ENCODE measurements at regions not wholly inside any gene's neighbourhood (a gene's known extent, or its start where the extent isn't known, plus 50 kb on each side); places are given as distances from the start of the nearest gene placed in this dataset.
"Not testable (repeated sequence)": the region's sequence is repeated elsewhere in the genome, so short reads cannot be mapped to it uniquely, and the experiment has no call there.

GRCh38 chr5:16326137-16326536, 139.5 kb downstream of the ZNF622 start:
- H3K36me3 Mint-ChIP-seq, result no peaks in the 10 kb centered on the region

GRCh38 chr5:16321284-16321683, 141.7 kb upstream of the MARCHF11 start:
- H3K4me1 Mint-ChIP-seq, result no peaks in the 10 kb centered on the region
- no peaks in the 10 kb centered on the region for H3K36me3 Mint-ChIP-seq
- H3K9me3 Mint-ChIP-seq, result no peaks in the 10 kb centered on the region
- H3K27me3 Mint-ChIP-seq, result no peaks in the 10 kb centered on the region
- H3K27ac Mint-ChIP-seq, result no peak overlapping the region
- no peak overlapping the region for H3K4me3 Mint-ChIP-seq
- ATAC-seq, result no peak

More at GRCh38 chr5:16326137-16326536, 139.5 kb downstream of the ZNF622 start:
- Mint-ChIP-seq H3K9me3 (no peaks in the 10 kb centered on the region), H3K4me1 (no peaks in the 10 kb centered on the region), H3K27me3 (peaks cover 12% of the 10 kb centered on the region), H3K27ac (no peak overlapping the region), H3K4me3 (no peak overlapping the region)
- no peak for ATAC-seq

- H3K9me3 Mint-ChIP-seq, result peaks cover 2% of the 10 kb centered on the region
- H3K27ac Mint-ChIP-seq, result no peak overlapping the region
- no peaks in the 10 kb centered on the region for H3K36me3 Mint-ChIP-seq
- no peaks in the 10 kb centered on the region for H3K4me1 Mint-ChIP-seq
- H3K27me3 Mint-ChIP-seq, result no peaks in the 10 kb centered on the region
- no peak for ATAC-seq
- H3K4me3 Mint-ChIP-seq, result no peak overlapping the region
These were observed 135.9 kb upstream of the MARCHF11 start for GRCh38 chr5:16315501-16315900.

GRCh38 chr5:16313761-16314160, 134.2 kb upstream of the MARCHF11 start:
- ATAC-seq, result no peak
- Mint-ChIP-seq H3K27me3 (no peaks in the 10 kb centered on the region), H3K4me3 (no peak overlapping the region), H3K4me1 (no peaks in the 10 kb centered on the region), H3K9me3 (peaks cover 2% of the 10 kb centered on the region), H3K36me3 (no peaks in the 10 kb centered on the region), H3K27ac (no peak overlapping the region)

- Mint-ChIP-seq H3K9me3 (peaks cover 2% of the 10 kb centered on the region), H3K27me3 (no peaks in the 10 kb centered on the region), H3K4me3 (no peak overlapping the region), H3K4me1 (no peaks in the 10 kb centered on the region), H3K36me3 (no peaks in the 10 kb centered on the region), H3K27ac (no peak overlapping the region)
- no peak for ATAC-seq
These were observed 133.2 kb upstream of the MARCHF11 start for GRCh38 chr5:16312785-16313184.

GRCh38 chr5:16311666-16312065, 132.1 kb upstream of the MARCHF11 start:
- no peak overlapping the region for H3K4me3 Mint-ChIP-seq
- peaks cover 2% of the 10 kb centered on the region for H3K9me3 Mint-ChIP-seq
- H3K27ac Mint-ChIP-seq, result no peak overlapping the region
- H3K36me3 Mint-ChIP-seq, result no peaks in the 10 kb centered on the region
- no peaks in the 10 kb centered on the region for H3K27me3 Mint-ChIP-seq
- no peaks in the 10 kb centered on the region for H3K4me1 Mint-ChIP-seq
- ATAC-seq, result no peak

GRCh38 chr5:16306812-16307211, 127.2 kb upstream of the MARCHF11 start:
- no peaks in the 10 kb centered on the region for H3K36me3 Mint-ChIP-seq
- H3K27me3 Mint-ChIP-seq, result no peaks in the 10 kb centered on the region
- no peaks in the 10 kb centered on the region for H3K4me1 Mint-ChIP-seq
- no peak overlapping the region for H3K27ac Mint-ChIP-seq
- ATAC-seq, result no peak
- no peaks in the 10 kb centered on the region for H3K9me3 Mint-ChIP-seq
- H3K4me3 Mint-ChIP-seq, result no peak overlapping the region

- H3K27ac Mint-ChIP-seq, result no peak overlapping the region
- no peaks in the 10 kb centered on the region for H3K27me3 Mint-ChIP-seq
These were observed 125.3 kb upstream of the MARCHF11 start for GRCh38 chr5:16304846-16305245.

GRCh38 chr5:16296946-16297345, 117.4 kb upstream of the MARCHF11 start:
- Mint-ChIP-seq H3K27ac (no peak overlapping the region), H3K9me3 (peaks cover 24% of the 10 kb centered on the region), H3K36me3 (no peaks in the 10 kb centered on the region), H3K27me3 (no peaks in the 10 kb centered on the region), H3K4me1 (no peaks in the 10 kb centered on the region), H3K4me3 (no peak overlapping the region)
- ATAC-seq, result no peak

More at GRCh38 chr5:16304846-16305245, 125.3 kb upstream of the MARCHF11 start:
- no peak overlapping the region for H3K4me3 Mint-ChIP-seq
- no peaks in the 10 kb centered on the region for H3K9me3 Mint-ChIP-seq
- no peaks in the 10 kb centered on the region for H3K4me1 Mint-ChIP-seq
- no peak for ATAC-seq
- no peaks in the 10 kb centered on the region for H3K36me3 Mint-ChIP-seq

- Mint-ChIP-seq H3K4me1 (no peaks in the 10 kb centered on the region), H3K4me3 (no peak overlapping the region), H3K27me3 (no peaks in the 10 kb centered on the region)
These were observed 112.3 kb upstream of the MARCHF11 start for GRCh38 chr5:16291894-16292293.

GRCh38 chr5:16291474-16291873, 111.9 kb upstream of the MARCHF11 start:
- Mint-ChIP-seq H3K27me3 (no peaks in the 10 kb centered on the region), H3K4me3 (no peak overlapping the region), H3K4me1 (no peaks in the 10 kb centered on the region), H3K9me3 (peaks cover 19% of the 10 kb centered on the region), H3K27ac (no peak overlapping the region), H3K36me3 (no peaks in the 10 kb centered on the region)
- ATAC-seq, result no peak

More at GRCh38 chr5:16291894-16292293, 112.3 kb upstream of the MARCHF11 start:
- ATAC-seq, result no peak
- no peaks in the 10 kb centered on the region for H3K36me3 Mint-ChIP-seq
- no peak overlapping the region for H3K27ac Mint-ChIP-seq
- peaks cover 21% of the 10 kb centered on the region for H3K9me3 Mint-ChIP-seq

GRCh38 chr5:16283791-16284190, 104.2 kb upstream of the MARCHF11 start:
- Mint-ChIP-seq H3K27ac (no peak overlapping the region), H3K27me3 (no peaks in the 10 kb centered on the region), H3K4me3 (no peak overlapping the region), H3K4me1 (no peaks in the 10 kb centered on the region), H3K9me3 (peaks cover 4% of the 10 kb centered on the region), H3K36me3 (no peaks in the 10 kb centered on the region)
- ATAC-seq, result no peak

GRCh38 chr5:16276859-16277258, 97.3 kb upstream of the MARCHF11 start:
- not testable (repeated sequence) for H3K4me3 Mint-ChIP-seq, ATAC-seq

GRCh38 chr5:16271851-16272250, 92.3 kb upstream of the MARCHF11 start:
- ATAC-seq, result no peak
- Mint-ChIP-seq H3K36me3 (no peaks in the 10 kb centered on the region), H3K4me1 (no peaks in the 10 kb centered on the region), H3K4me3 (no peak overlapping the region), H3K27ac (no peak overlapping the region), H3K9me3 (peaks cover 7% of the 10 kb centered on the region), H3K27me3 (no peaks in the 10 kb centered on the region)

More at GRCh38 chr5:16276859-16277258, 97.3 kb upstream of the MARCHF11 start:
- not testable (repeated sequence) for H3K9me3 Mint-ChIP-seq, H3K27ac Mint-ChIP-seq, H3K36me3 Mint-ChIP-seq, H3K27me3 Mint-ChIP-seq, H3K4me1 Mint-ChIP-seq

- Mint-ChIP-seq H3K36me3 (no peaks in the 10 kb centered on the region), H3K4me3 (no peak overlapping the region), H3K27me3 (no peaks in the 10 kb centered on the region), H3K9me3 (no peaks in the 10 kb centered on the region), H3K4me1 (no peaks in the 10 kb centered on the region), H3K27ac (no peak overlapping the region)
- no peak for ATAC-seq
These were observed 85.5 kb upstream of the MARCHF11 start for GRCh38 chr5:16265141-16265540.

- Mint-ChIP-seq H3K4me3 (no peak overlapping the region), H3K27me3 (no peaks in the 10 kb centered on the region), H3K27ac (no peak overlapping the region), H3K9me3 (no peaks in the 10 kb centered on the region), H3K36me3 (no peaks in the 10 kb centered on the region), H3K4me1 (no peaks in the 10 kb centered on the region)
- no peak for ATAC-seq
These were observed 80.4 kb upstream of the MARCHF11 start for GRCh38 chr5:16260000-16260399.

- Mint-ChIP-seq H3K36me3 (no peaks in the 10 kb centered on the region), H3K4me3 (no peak overlapping the region), H3K27me3 (no peaks in the 10 kb centered on the region), H3K27ac (no peak overlapping the region), H3K4me1 (no peaks in the 10 kb centered on the region), H3K9me3 (peaks cover 4% of the 10 kb centered on the region)
- ATAC-seq, result no peak
These were observed 74.3 kb upstream of the MARCHF11 start for GRCh38 chr5:16253856-16254255.

Data from stimulated activated memory B cell treated with anti-CD40 and anti-IgM and Interleukin-4, amounts not matched to agents 10 μg/mL and 1 μg/mL and 100 μg/mL, for 72 hours (primary cell).